ENCODE measurements at regions not wholly inside any gene's neighbourhood (a gene's known extent, or its start where the extent isn't known, plus 50 kb on each side); places are given as distances from the start of the nearest gene placed in this dataset.

GRCh38 chr1:178613271-178613945, 100.5 kb downstream of the TEX35 start:
- peaks cover 0 to 8% (median 2%) of the 10 kb centered on the region in 4 donors for H3K4me1 ChIP-seq
- TF ChIP-seq CTCF (IDR thresholded peaks at IDR 0.05) (no peak), POLR2AphosphoS5 (IDR thresholded peaks at IDR 0.05) (no peak), POLR2A (IDR thresholded peaks at IDR 0.05) (no peak)
- H3K9me3 ChIP-seq = no peaks in the 10 kb centered on the region
- WGBS, 2 donors (ENCODE audit: low coverage in 1 of 2) = 74% methylated on average over 3 of the region's 3 CpGs; no CpG with 5 or more reads in 1 of the 2 donors
- intact Hi-C loops (cut with DNase I; ENCODE audit: low total_unique reads) = no loop called here
- no peaks in the 10 kb centered on the region for H3K27me3 ChIP-seq
- no peak for DNase-seq
- H3K27ac ChIP-seq = peak overlapping the region in 1 of 4 donors; percentile 19
- no peaks in the 10 kb centered on the region for H3K36me3 ChIP-seq
- in situ Hi-C loops (cut with MboI; ENCODE audit: low pct_ligation_motif_present in 1 of 4, low pct_unique_long_range_greater_than_20kb in 1 of 4, low sequenced_read_pairs in 3 of 4) = no loop called here
- H3K4me3 ChIP-seq = no peak overlapping the region

- intact Hi-C loops (cut with DNase I; ENCODE audit: low total_unique reads) (no loop called here), in situ Hi-C loops (cut with MboI; ENCODE audit: low pct_ligation_motif_present in 1 of 4, low pct_unique_long_range_greater_than_20kb in 1 of 4, low sequenced_read_pairs in 3 of 4) (no loop called here)
- no peak for DNase-seq
- Histone ChIP-seq H3K27me3 (no peaks in the 10 kb centered on the region), H3K9me3 (no peaks in the 10 kb centered on the region), H3K4me3 (no peak overlapping the region), H3K4me1 (peaks cover 0 to 2% (median 0%) of the 10 kb centered on the region in 4 donors), H3K36me3 (no peaks in the 10 kb centered on the region), H3K27ac (no peak overlapping the region)
- TF ChIP-seq POLR2A (IDR thresholded peaks at IDR 0.05) = no peak
- TF ChIP-seq CTCF (IDR thresholded peaks at IDR 0.05) = no peak
- TF ChIP-seq POLR2AphosphoS5 (IDR thresholded peaks at IDR 0.05) = no peak
- 75 to 87% methylated on average over 4 to 8 of the region's 8 CpGs for WGBS, 2 donors (ENCODE audit: low coverage in 1 of 2)
Measured at GRCh38 chr1:178614286-178614685, 101.4 kb downstream of the TEX35 start.

DNA sequence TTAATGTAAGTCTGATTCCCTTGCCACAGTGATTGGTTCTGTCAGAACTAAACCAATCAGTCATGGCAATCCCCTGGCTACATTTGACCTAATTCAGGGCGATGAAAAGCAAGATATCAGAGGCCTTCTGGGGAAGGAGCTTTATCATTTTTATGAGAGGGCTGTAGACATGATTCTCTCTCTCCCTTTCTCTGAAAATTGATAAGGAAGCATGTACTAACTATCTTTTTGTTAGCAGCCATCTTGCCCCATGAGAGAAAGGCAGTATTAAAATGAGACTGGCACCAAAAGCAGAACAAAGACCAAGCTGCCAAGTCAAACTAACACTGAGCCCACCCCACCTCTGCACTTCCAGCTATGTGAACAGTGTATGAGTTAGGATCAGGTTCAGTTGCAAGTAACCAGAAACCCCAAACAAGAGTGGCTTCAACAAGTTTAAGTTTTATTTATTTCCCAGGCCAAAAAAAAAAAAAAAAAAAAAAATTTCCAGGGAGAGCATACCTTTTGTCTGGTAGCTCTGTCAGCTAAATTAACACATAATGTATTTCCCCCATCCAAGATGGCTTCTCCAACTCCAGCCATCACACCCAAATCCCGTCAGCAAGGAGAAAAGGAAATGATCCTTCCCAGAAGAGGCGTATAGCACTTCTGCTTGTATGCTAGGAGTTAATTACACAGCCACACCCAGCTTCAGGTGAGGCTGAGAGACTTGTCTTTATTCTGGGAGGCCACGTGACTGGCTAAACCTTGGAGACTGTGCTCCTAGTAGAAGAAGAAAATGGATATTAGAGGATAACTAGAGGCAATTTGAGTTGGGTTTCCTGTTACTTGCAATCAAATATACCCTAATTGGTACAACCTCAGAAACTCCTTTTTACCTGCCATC, 105.8 kb upstream of the RALGPS2 start:
- no peak overlapping the region for H3K27ac ChIP-seq
- H3K4me3 ChIP-seq = no peak overlapping the region
- peak; percentile 41 for DNase-seq
- intact Hi-C loops (cut with DNase I; ENCODE audit: low total_unique reads) (no loop called here), in situ Hi-C loops (cut with MboI; ENCODE audit: low pct_ligation_motif_present in 1 of 4, low pct_unique_long_range_greater_than_20kb in 1 of 4, low sequenced_read_pairs in 3 of 4) (no loop called here)
- no peaks in the 10 kb centered on the region for H3K9me3 ChIP-seq
- WGBS, 2 donors (ENCODE audit: low coverage in 1 of 2) = 69% methylated on average over 4 of the region's 4 CpGs
- TF ChIP-seq EP300 (IDR thresholded peaks at IDR 0.05; ENCODE audit: low read depth) (no peak), POLR2A (IDR thresholded peaks at IDR 0.05) (no peak), CTCF (IDR thresholded peaks at IDR 0.05) (no peak), POLR2AphosphoS5 (IDR thresholded peaks at IDR 0.05) (no peak)
- no peaks in the 10 kb centered on the region for H3K27me3 ChIP-seq
- H3K36me3 ChIP-seq = no peaks in the 10 kb centered on the region
- H3K4me1 ChIP-seq = no peaks in the 10 kb centered on the region

DNA sequence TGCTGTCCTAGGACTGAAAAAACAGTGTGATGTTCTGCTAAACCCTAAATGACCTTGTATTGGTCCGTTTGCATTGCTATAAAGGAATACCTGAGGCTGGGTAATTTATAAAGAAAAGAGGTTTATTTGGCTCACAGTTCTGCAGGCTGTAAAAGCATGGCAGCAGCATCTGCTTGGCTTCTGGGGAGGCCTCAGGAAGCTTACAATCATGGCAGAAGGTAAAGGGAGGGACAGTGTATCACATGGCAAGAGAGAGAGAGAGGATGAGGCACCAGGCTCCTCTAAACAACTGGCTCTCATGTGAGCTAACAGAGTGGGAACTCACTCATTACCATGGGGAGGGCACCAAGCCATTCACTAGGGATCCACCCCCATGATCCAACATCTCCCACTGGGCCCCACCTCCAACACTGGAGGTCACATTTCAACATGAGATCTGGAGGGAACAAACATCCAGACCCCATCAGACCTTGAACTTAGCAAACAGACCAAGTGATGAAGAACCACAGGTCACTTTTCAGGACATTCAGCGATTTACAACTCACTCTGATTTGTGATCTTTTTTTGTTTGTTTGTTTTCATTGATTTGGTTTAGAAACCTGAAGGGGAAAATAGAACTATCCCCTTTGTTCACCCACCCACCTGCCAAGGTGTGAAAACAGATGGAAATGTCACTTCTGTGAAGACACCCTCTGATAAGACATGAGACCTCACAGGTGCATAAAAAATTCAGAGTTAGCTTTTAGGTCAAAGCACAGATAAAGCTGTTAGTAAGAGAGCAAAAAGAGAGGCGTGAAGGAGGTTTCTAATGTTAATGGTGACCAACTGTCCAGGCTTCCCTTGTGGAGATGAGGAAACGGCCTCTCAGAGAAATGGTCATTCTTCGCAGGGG, 104.2 kb upstream of the RALGPS2 start:
- in situ Hi-C loops (cut with MboI; ENCODE audit: low pct_ligation_motif_present in 1 of 4, low pct_unique_long_range_greater_than_20kb in 1 of 4, low sequenced_read_pairs in 3 of 4) (no loop called here), intact Hi-C loops (cut with DNase I; ENCODE audit: low total_unique reads) (no loop called here)
- Histone ChIP-seq H3K27ac (no peak overlapping the region), H3K27me3 (no peaks in the 10 kb centered on the region), H3K36me3 (no peaks in the 10 kb centered on the region), H3K4me1 (no peaks in the 10 kb centered on the region), H3K9me3 (no peaks in the 10 kb centered on the region), H3K4me3 (no peak overlapping the region)
- no peak for DNase-seq
- 84 to 92% methylated on average over 3 to 5 of the region's 5 CpGs for WGBS, 2 donors (ENCODE audit: low coverage in 1 of 2)
- TF ChIP-seq POLR2A (IDR thresholded peaks at IDR 0.05) = no peak
- no peak for TF ChIP-seq CTCF (IDR thresholded peaks at IDR 0.05)
